ENCODE measurements at regions not wholly inside any gene's neighbourhood (a gene's known extent, or its start where the extent isn't known, plus 50 kb on each side); places are given as distances from the start of the nearest gene placed in this dataset.

DNA sequence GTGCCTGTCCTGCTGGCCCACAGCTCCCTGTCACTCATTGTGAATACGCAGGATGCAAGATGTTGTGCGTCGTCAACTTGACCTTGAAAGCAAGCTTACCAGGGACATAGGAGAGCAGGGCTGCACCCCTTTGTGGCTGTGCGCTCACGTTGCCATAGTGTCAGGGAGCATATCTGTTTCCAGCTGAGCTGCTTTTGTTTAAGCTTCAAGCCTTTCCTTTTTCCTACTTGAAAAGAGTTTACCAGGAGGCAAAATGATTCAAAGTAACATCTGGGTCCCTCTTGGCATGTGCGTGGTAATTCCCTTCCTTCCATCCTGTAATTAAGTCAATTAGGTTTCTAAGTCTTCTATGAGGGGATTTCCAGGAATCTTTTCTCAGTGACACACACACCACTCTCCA is 537.1 kb downstream of the AJAP1 start:
- TF ChIP-seq POLR2A (IDR thresholded peaks at IDR 0.05), result no peak
- TF ChIP-seq, protein P1, sequence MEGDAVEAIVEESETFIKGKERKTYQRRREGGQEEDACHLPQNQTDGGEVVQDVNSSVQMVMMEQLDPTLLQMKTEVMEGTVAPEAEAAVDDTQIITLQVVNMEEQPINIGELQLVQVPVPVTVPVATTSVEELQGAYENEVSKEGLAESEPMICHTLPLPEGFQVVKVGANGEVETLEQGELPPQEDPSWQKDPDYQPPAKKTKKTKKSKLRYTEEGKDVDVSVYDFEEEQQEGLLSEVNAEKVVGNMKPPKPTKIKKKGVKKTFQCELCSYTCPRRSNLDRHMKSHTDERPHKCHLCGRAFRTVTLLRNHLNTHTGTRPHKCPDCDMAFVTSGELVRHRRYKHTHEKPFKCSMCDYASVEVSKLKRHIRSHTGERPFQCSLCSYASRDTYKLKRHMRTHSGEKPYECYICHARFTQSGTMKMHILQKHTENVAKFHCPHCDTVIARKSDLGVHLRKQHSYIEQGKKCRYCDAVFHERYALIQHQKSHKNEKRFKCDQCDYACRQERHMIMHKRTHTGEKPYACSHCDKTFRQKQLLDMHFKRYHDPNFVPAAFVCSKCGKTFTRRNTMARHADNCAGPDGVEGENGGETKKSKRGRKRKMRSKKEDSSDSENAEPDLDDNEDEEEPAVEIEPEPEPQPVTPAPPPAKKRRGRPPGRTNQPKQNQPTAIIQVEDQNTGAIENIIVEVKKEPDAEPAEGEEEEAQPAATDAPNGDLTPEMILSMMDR (IDR thresholded peaks at IDR 0.05), result no peak

Data from body of pancreas (tissue), 4 donors.